K562 (cell line): ENCODE measurements at regions not wholly inside any gene's neighbourhood (a gene's known extent, or its start where the extent isn't known, plus 50 kb on each side); places are given as distances from the start of the nearest gene placed in this dataset.
"Not testable (repeated sequence)": the region's sequence is repeated elsewhere in the genome, so short reads cannot be mapped to it uniquely, and the experiment has no call there.

Experiments
- ATAC-seq: fragments of 200-7000 bp; cut with Tn5 transposase; 3 replicates; pipeline ENCODE4 v1.9.1; 2020; ENCODE audit warnings: moderate library complexity
- BruUV-seq: library from RNA; stranded (reverse); fragments of 400-500 nt; replicated peaks from 2 replicates; lab custom pipeline; 2021; lab: Mats Ljungman, UMichigan
- CTCF ChIA-PET: fragments of 300-600 bp; formaldehyde crosslinking; extraction: SDS; loops from one replicate; lab custom pipeline; 2021; ENCODE audit warnings: low intra/inter-chr PET ratio; lab: Yijun Ruan, JAX
- POLR2A ChIA-PET: fragments of 300-600, 350-650 bp; sonication (Branson Sonifier 250); formaldehyde crosslinking; extraction: SDS; loops from one replicate; lab custom pipeline; 2021; ENCODE audit warnings: antibody characterized with exemption, inconsistent platforms; lab: Yijun Ruan, JAX
- DNase-seq, 4 experiments: peaks; one replicate each; pipeline versions ENCODE4 v3.0.0 to v3.0.0-alpha.2; 2011 to 2018; ENCODE audit warnings: low spot score in 3 of 4, mixed read lengths in 3 of 4; ENCODE audit errors: extremely low read depth in 1 of 4
- FAIRE-seq: peaks from 2 replicates; lab custom pipeline; 2011; peaks lifted over from hg19 to GRCh38; lab: Jason Lieb, UNC
- H2AFZ ChIP-seq: 2 replicates; pipeline ENCODE4 v1.6.0; 2011; ENCODE audit warnings: low read depth, low read length, control low read depth, inconsistent platforms
- H3K27ac ChIP-seq: fragments of 200-600 bp; 3 replicates; pipeline ENCODE4 v1.8.0; 2011; ENCODE audit warnings: low read depth, mild to moderate bottlenecking, control low read depth, inconsistent platforms, low read length, moderate library complexity, mixed read lengths; ENCODE audit errors: extremely low read depth
- H3K27me3 ChIP-seq, 2 experiments: fragments of 300-600 bp in 1 of 2; 2 replicates in 1 of 2; 3 replicates in 1 of 2; pipeline versions ENCODE4 v1.6.0 to v1.8.0; 2011; ENCODE audit warnings: inconsistent platforms in 2 of 2, low read length in 2 of 2, mild to moderate bottlenecking in 1 of 2, mixed read lengths in 1 of 2, moderate library complexity in 1 of 2; ENCODE audit not compliant: control insufficient read depth in 2 of 2, insufficient read depth in 2 of 2
- H3K36me3 ChIP-seq: fragments of 300-600 bp; 3 replicates; pipeline ENCODE4 v1.8.0; 2011; ENCODE audit warnings: mild to moderate bottlenecking, low read length, inconsistent platforms; ENCODE audit not compliant: control insufficient read depth, insufficient read depth
- H3K4me1 ChIP-seq, 2 experiments: fragments of 200-600 bp in 1 of 2; replicated peaks in 1 of 2; 2 replicates in 1 of 2; 3 replicates in 1 of 2; pipeline versions ENCODE4 v1.5.1 to v1.8.0; 2011; ENCODE audit warnings: inconsistent platforms in 2 of 2, low read length in 2 of 2, mild to moderate bottlenecking in 1 of 2, mixed read lengths in 1 of 2, moderate library complexity in 1 of 2; ENCODE audit not compliant: control insufficient read depth in 2 of 2, insufficient read depth in 2 of 2
- H3K4me2 ChIP-seq: 2 replicates; pipeline ENCODE4 v1.6.1; 2011; ENCODE audit warnings: low read length, control low read depth, inconsistent platforms, mixed read lengths; ENCODE audit not compliant: insufficient read depth
- H3K4me3 ChIP-seq: fragments of 200-600 bp; sonication (generic), shearing (Covaris generic); 2 replicates; pipeline ENCODE4 v1.5.1; 2016; ENCODE audit warnings: control low read depth, inconsistent platforms
- H3K79me2 ChIP-seq: fragments of 200-600 bp; 3 replicates; pipeline ENCODE4 v1.8.0; 2011; ENCODE audit warnings: low read length, inconsistent platforms; ENCODE audit not compliant: control insufficient read depth, insufficient read depth
- H3K9ac ChIP-seq, 2 experiments: 2 replicates each; pipeline versions ENCODE4 v1.6.0 to v1.6.1; 2011; ENCODE audit warnings: low read depth in 2 of 2, low read length in 2 of 2, control low read depth in 1 of 2, inconsistent platforms in 1 of 2, mild to moderate bottlenecking in 1 of 2, mixed read lengths in 1 of 2; ENCODE audit not compliant: insufficient read depth in 1 of 2
- H3K9me1 ChIP-seq: one replicate; pipeline ENCODE4 v1.6.0; 2011; ENCODE audit warnings: inconsistent platforms, mild to moderate bottlenecking, low read length, moderate library complexity; ENCODE audit not compliant: control insufficient read depth, insufficient read depth
- H3K9me3 ChIP-seq: replicated peaks from 2 replicates; pipeline ENCODE4 v1.5.1; 2011; ENCODE audit warnings: low read depth, low read length, inconsistent platforms; ENCODE audit not compliant: control insufficient read depth, insufficient read depth
- H4K20me1 ChIP-seq: replicated peaks from 2 replicates; pipeline ENCODE4 v1.6.1; 2011; ENCODE audit warnings: low read length, inconsistent platforms, mixed read lengths; ENCODE audit not compliant: control insufficient read depth, insufficient read depth
- ARID2 ChIP-seq: fragments of 450-650 bp; IDR thresholded peaks from 2 replicates; pipeline ENCODE4 v1.6.1; 2017; ENCODE audit warnings: antibody characterized with exemption, mild to moderate bottlenecking
- CEBPB ChIP-seq: fragments of 450-650 bp; IDR thresholded peaks from 2 replicates; pipeline ENCODE4 v1.6.1; 2016; ENCODE audit warnings: missing genetic modification characterization, missing compliant biosample characterization
- CTCF ChIP-seq, 3 experiments: IDR thresholded peaks in 2 of 3; conservative IDR thresholded peaks in 1 of 3; 2 replicates each; pipeline ENCODE4 v1.5.1; 2011 to 2012; ENCODE audit warnings: low read length in 3 of 3, mild to moderate bottlenecking in 3 of 3, control low read depth in 2 of 3, improper control_type of control experiment in 1 of 3, inconsistent platforms in 1 of 3, low read depth in 1 of 3, mixed read lengths in 1 of 3, moderate library complexity in 1 of 3; ENCODE audit not compliant: insufficient read depth in 2 of 3
- ELF1 ChIP-seq: fragments of 200-800 bp; sonication (Bioruptor generic); IDR thresholded peaks from 2 replicates; pipeline ENCODE4 v1.6.1; 2016; ENCODE audit warnings: missing genetic modification characterization, missing compliant biosample characterization
- RAD21 ChIP-seq, 2 experiments: fragments of 250-450 bp in 1 of 2; fragments of 450-650 bp in 1 of 2; sonication (Bioruptor Pico) in 1 of 2; formaldehyde crosslinking in 1 of 2; IDR thresholded peaks in 1 of 2; conservative IDR thresholded peaks in 1 of 2; 2 replicates each; pipeline versions ENCODE4 v1.4.0 to v1.8.0; 2020 to 2022; ENCODE audit warnings: mild to moderate bottlenecking in 2 of 2, moderate library complexity in 1 of 2
- WGBS: fragments of 100-300 bp; shearing (Covaris generic); methylation state at CpG from one replicate; pipeline ENCODE4 v1.1.6; 2016; ENCODE audit warnings: low coverage, mixed read lengths; ENCODE audit not compliant: insufficient coverage; ENCODE audit errors: missing lambda C conversion rate; 5-methylcytosine and 5-hydroxymethylcytosine counted together
- in situ Hi-C: fragments of 300-500 bp; cut with MboI; formaldehyde crosslinking; loops from 4 replicates; pipeline ENCODE4 v1.15.0; 2018; ENCODE audit warnings: inconsistent platforms, mixed read lengths
- intact Hi-C: fragments of 100-400 bp; cut with micrococcal nuclease; formaldehyde crosslinking; loops from 2 replicates; pipeline ENCODE4 v1.14.2; 2022
- TF ChIP-seq, protein P1 (sequence below): fragments of 200-800 bp; sonication (Bioruptor generic); IDR thresholded peaks from 2 replicates; pipeline ENCODE4 v1.6.1; 2017; ENCODE audit warnings: missing genetic modification characterization, missing compliant biosample characterization
- TF ChIP-seq, protein P2 (sequence below), 2 experiments: fragments of 450-650 bp; formaldehyde crosslinking in 1 of 2; IDR thresholded peaks; 2 replicates each; pipeline versions ENCODE4 v1.4.0 to v1.6.1; 2014 to 2020; ENCODE audit warnings: mild to moderate bottlenecking in 2 of 2, borderline replicate concordance in 1 of 2, low read depth in 1 of 2

DNA sequence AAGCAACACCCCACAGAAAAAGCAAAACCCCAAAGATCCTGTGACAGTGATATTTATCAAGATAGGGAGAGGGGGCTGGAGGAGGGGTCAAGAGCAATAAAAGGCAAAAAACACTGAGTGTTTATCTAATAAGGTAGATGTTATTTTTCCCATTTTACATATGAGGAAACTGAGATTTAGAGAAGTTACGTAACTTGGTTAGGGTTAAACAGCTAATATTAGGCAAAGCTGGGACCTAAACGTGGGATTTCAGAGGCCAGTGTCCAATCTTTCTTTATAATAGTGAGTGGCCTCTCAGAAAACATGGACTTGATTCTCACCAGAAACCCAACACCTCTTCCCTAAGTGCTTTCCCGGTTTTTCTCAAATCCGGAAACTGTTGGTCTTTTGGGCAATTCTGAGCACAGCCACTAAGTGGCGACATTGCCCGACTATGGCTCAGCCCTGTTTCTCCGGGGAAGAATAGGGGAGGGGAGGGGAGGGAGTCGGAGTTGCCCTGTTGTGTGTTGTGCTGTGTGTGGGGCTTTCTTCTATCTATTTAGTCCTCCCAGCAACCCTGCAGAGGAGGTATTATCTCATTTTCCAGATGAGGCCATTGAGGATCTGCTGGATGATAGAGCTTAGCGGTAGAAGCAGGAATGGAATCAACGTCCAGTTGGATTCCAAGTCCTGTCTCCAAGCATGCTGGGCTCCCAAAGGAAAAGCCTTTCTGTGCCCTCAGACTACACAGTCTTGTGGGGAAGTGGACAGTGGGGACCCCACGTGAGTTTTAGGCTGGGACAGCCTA, 58.7 kb upstream of the ETV3 start:
- CTCF ChIA-PET, result interaction anchor here (1.0 to 3.8 kb wide), 2 partner anchors 173 to 293 kb away, joined by 4 to 37 read pairs; no protein-coding TSS in a partner anchor
- in situ Hi-C loops, result loop anchor here (5.0 kb wide), 1 partner anchor 170 kb away; no protein-coding TSS in a partner anchor
- TF ChIP-seq ARID2, result peak; percentile 70; the same call in 1 of the 2 replicates
- TF ChIP-seq CTCF (IDR thresholded peaks at IDR 0.05 in 2 of 3, conservative IDR thresholded peaks at IDR 0.05 in 1 of 3; ENCODE audit: insufficient read depth in 2 of 3, low read depth in 1 of 3, low read length in 3 of 3), result peak; percentile 22 to 56 (median 31)
- TF ChIP-seq RAD21 (CRISPR knock-in tag; conservative IDR thresholded peaks at IDR 0.05 in 1 of 2, IDR thresholded peaks at IDR 0.05 in 1 of 2), result peak; percentile 94 to 96
- TF ChIP-seq CEBPB, result peak; percentile 92
- TF ChIP-seq, protein P1, sequence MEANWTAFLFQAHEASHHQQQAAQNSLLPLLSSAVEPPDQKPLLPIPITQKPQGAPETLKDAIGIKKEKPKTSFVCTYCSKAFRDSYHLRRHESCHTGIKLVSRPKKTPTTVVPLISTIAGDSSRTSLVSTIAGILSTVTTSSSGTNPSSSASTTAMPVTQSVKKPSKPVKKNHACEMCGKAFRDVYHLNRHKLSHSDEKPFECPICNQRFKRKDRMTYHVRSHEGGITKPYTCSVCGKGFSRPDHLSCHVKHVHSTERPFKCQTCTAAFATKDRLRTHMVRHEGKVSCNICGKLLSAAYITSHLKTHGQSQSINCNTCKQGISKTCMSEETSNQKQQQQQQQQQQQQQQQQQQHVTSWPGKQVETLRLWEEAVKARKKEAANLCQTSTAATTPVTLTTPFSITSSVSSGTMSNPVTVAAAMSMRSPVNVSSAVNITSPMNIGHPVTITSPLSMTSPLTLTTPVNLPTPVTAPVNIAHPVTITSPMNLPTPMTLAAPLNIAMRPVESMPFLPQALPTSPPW (CRISPR knock-in tag), result peak; percentile 43; the same call in 1 of the 2 replicates
- TF ChIP-seq, protein P2, sequence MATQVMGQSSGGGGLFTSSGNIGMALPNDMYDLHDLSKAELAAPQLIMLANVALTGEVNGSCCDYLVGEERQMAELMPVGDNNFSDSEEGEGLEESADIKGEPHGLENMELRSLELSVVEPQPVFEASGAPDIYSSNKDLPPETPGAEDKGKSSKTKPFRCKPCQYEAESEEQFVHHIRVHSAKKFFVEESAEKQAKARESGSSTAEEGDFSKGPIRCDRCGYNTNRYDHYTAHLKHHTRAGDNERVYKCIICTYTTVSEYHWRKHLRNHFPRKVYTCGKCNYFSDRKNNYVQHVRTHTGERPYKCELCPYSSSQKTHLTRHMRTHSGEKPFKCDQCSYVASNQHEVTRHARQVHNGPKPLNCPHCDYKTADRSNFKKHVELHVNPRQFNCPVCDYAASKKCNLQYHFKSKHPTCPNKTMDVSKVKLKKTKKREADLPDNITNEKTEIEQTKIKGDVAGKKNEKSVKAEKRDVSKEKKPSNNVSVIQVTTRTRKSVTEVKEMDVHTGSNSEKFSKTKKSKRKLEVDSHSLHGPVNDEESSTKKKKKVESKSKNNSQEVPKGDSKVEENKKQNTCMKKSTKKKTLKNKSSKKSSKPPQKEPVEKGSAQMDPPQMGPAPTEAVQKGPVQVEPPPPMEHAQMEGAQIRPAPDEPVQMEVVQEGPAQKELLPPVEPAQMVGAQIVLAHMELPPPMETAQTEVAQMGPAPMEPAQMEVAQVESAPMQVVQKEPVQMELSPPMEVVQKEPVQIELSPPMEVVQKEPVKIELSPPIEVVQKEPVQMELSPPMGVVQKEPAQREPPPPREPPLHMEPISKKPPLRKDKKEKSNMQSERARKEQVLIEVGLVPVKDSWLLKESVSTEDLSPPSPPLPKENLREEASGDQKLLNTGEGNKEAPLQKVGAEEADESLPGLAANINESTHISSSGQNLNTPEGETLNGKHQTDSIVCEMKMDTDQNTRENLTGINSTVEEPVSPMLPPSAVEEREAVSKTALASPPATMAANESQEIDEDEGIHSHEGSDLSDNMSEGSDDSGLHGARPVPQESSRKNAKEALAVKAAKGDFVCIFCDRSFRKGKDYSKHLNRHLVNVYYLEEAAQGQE (IDR thresholded peaks at IDR 0.05; ENCODE audit: borderline replicate concordance), result peak; percentile 87
- TF ChIP-seq, protein P2 (CRISPR knock-in tag; IDR thresholded peaks at IDR 0.05; ENCODE audit: low read depth), result not testable (repeated sequence)
- 0 out of 2 replicates have a peak, but pooled peaks have one; percentile 26 for TF ChIP-seq ELF1 (tag)

More for the DNA sequence above, 58.7 kb upstream of the ETV3 start:
- not testable (repeated sequence) for H3K9ac ChIP-seq, H3K27ac ChIP-seq, H3K9me1 ChIP-seq, H4K20me1 ChIP-seq, H3K79me2 ChIP-seq, H2AFZ ChIP-seq, BruUV-seq, H3K9me3 ChIP-seq, H3K4me2 ChIP-seq, H3K36me3 ChIP-seq, H3K4me3 ChIP-seq
- Histone ChIP-seq H3K4me1 (peaks cover 2 to 14% of the 10 kb centered on the region in 2 experiments; a peak in 1 of 5 replicates), H3K27me3 (peaks cover 0 to 12% of the 10 kb centered on the region in 2 experiments; a peak in 3 of 5 replicates)
- 18% methylated on average over 5 of the region's 11 CpGs for WGBS
- POLR2A ChIA-PET, result interaction anchor here (0.6 to 1.6 kb wide), 5 partner anchors 10 to 322 kb away, joined by 3 to 5 read pairs (median 4); no protein-coding TSS in a partner anchor
- peak; percentile 97 for FAIRE-seq
- peak in 1 of 4 experiments; percentile 27 for DNase-seq
- intact Hi-C loops, result loop anchor here (1.0 kb wide), 1 partner anchor 114 kb away; no protein-coding TSS in a partner anchor
- peak; percentile 89 for ATAC-seq
